Skeletal muscle tissue (tissue), 3 donors: ENCODE measurements at regions not wholly inside any gene's neighbourhood (a gene's known extent, or its start where the extent isn't known, plus 50 kb on each side); places are given as distances from the start of the nearest gene placed in this dataset.
"Not testable (repeated sequence)": the region's sequence is repeated elsewhere in the genome, so short reads cannot be mapped to it uniquely, and the experiment has no call there.

Source experiments
- H3K27ac ChIP-seq: one replicate; pipeline ENCODE4 v1.7.0; 2013; ENCODE audit warnings: mild to moderate bottlenecking, low read depth, low read length, inconsistent platforms
- H3K27me3 ChIP-seq, 3 donors: one replicate each; pipeline ENCODE4 v1.7.0; 2013; ENCODE audit warnings: low read length in 3 of 3; ENCODE audit not compliant: control insufficient read depth in 3 of 3, insufficient read depth in 3 of 3
- H3K36me3 ChIP-seq, 3 donors: one replicate each; pipeline ENCODE4 v1.7.0; 2013; ENCODE audit warnings: low read length in 3 of 3; ENCODE audit not compliant: control insufficient read depth in 3 of 3, insufficient read depth in 3 of 3
- H3K4me1 ChIP-seq, 3 donors: one replicate each; pipeline ENCODE4 v1.7.0; 2013; ENCODE audit warnings: low read length in 3 of 3, mild to moderate bottlenecking in 3 of 3; ENCODE audit not compliant: control insufficient read depth in 3 of 3, insufficient read depth in 3 of 3
- H3K4me3 ChIP-seq, 3 donors: one replicate each; pipeline ENCODE4 v1.7.0; 2013; ENCODE audit warnings: low read length in 3 of 3
- H3K9ac ChIP-seq, 3 donors: one replicate each; pipeline ENCODE4 v1.7.0; 2013; ENCODE audit warnings: low read length in 3 of 3, mild to moderate bottlenecking in 3 of 3, moderate library complexity in 2 of 3, low read depth in 1 of 3
- H3K9me3 ChIP-seq, 3 donors: one replicate each; pipeline ENCODE4 v1.7.0; 2013; ENCODE audit warnings: low read length in 3 of 3; ENCODE audit not compliant: control insufficient read depth in 3 of 3
- donor health status: Osteomylitis.

DNA sequence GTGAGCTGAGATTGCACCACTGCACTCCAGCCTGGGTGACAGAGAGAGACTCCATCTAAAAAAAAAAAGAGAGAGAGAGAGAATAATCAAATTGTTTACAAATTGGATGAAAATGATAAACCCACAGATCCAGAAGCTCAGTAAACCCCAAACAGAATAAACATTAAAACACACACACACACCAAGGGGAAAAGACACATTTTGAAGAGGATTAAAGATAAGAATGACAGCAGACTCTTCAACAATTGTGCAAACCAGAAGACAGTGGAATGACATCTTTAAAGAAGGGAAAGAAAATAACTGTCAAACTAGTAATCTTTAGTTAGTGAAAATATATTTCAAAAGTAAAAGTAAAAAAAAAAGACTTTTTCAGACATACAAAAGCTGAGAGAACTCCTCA is 64.4 kb upstream of the RPL38 start:
- H3K4me3 ChIP-seq: no peak overlapping the region
- no peak overlapping the region for H3K9ac ChIP-seq
- no peak overlapping the region for H3K27ac ChIP-seq
- no peaks in the 10 kb centered on the region for H3K4me1 ChIP-seq
- peaks cover 0 to 5% (median 2%) of the 10 kb centered on the region in 3 donors for H3K9me3 ChIP-seq
- no peaks in the 10 kb centered on the region for H3K36me3 ChIP-seq
- H3K27me3 ChIP-seq: peaks cover 2 to 22% (median 5%) of the 10 kb centered on the region in 3 donors

DNA sequence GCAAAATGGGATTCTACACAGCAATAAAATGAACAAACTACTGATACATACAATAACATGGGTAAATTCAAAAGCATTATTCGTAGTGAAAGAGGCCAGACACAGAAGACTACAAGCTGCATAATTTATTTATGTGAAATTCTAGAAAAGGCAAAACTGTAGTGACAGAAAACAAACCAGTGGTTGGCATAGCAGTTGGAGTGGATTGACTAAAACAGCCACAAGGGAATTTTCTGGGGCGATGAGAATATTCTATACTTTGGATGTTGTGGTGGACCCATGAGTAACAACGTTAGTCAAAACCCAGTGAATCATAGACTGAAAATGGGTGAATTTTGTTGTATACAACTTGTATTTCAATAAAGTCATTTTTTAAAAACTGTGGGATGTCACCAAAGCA is 63.2 kb upstream of the RPL38 start:
- Histone ChIP-seq H3K27me3 (peaks cover 0 to 20% (median 5%) of the 10 kb centered on the region in 3 donors), H3K9me3 (peaks cover 0 to 5% (median 2%) of the 10 kb centered on the region in 3 donors), H3K36me3 (no peaks in the 10 kb centered on the region)

DNA sequence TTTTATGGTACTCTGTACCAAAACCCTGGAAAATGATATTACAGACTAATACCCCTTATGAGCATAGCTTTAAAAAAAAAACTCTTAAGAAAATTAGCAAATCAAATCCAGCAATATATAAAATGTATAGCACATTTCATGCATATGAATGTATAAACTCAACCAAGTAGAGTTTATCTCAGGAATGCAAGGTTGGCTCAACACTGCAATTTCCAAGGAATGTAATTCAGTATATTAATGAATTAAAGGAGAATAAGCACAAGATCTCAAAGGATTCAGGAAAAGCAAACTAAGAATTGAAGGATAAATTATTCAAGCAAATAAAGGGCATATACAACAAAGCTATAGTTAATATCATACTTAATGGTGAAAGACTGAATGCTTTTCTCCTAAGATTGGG is 61.9 kb upstream of the RPL38 start:
- no peak overlapping the region for H3K4me3 ChIP-seq
- peaks cover 0 to 5% (median 2%) of the 10 kb centered on the region in 3 donors for H3K9me3 ChIP-seq
- no peaks in the 10 kb centered on the region for H3K36me3 ChIP-seq
- H3K27me3 ChIP-seq: peaks cover 6 to 23% (median 10%) of the 10 kb centered on the region in 3 donors
- H3K4me1 ChIP-seq: no peaks in the 10 kb centered on the region
- H3K27ac ChIP-seq: no peak overlapping the region
- no peak overlapping the region for H3K9ac ChIP-seq

More for the DNA sequence above, 63.2 kb upstream of the RPL38 start:
- Histone ChIP-seq H3K9ac (no peak overlapping the region), H3K4me1 (no peaks in the 10 kb centered on the region), H3K4me3 (no peak overlapping the region), H3K27ac (no peak overlapping the region)

DNA sequence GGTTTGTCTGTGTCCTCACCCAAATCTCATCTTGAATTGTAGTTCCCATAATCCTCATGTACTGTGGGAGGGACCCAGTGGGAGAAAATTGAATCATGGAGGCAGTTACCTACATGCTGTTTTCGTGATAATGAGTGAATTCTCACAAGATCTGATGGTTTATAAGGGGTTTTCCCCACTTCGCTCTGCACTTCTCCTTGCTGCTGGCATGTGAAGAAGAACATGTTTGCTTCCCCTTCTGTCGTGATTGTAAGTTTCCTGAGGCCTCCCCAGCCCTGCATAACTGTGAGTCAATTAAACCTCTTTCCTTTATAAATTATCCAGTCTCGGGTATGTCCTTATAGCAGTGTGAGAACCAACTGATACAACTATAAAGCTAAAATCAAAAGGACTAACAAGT is 60.2 kb upstream of the RPL38 start:
- H3K27ac ChIP-seq, H3K4me3 ChIP-seq, H3K9me3 ChIP-seq, H3K9ac ChIP-seq, H3K36me3 ChIP-seq, H3K4me1 ChIP-seq: not testable (repeated sequence)
- H3K27me3 ChIP-seq: peaks cover 6 to 20% (median 18%) of the 10 kb centered on the region in 3 donors

DNA sequence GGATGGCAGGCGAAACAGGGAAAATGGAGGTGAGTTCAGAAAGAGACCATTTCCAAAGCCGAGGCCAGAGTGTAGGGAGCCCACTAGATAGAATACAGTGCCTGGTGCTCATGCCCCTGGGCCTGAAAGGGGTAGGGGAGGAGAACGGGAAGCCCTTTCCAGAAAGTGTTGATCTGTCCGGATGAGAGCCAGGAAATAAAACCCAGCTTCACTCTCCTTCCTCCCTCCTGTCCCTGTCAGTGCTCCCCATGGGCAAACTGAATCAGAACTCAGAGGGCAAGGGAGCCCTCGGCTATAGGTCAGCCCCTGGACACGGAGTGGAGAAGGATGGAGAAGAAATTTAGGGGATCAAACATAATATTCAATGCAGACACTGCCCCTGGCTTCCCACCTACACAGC is 57.7 kb upstream of the RPL38 start:
- Histone ChIP-seq H3K9ac (no peak overlapping the region), H3K27me3 (peaks cover 6 to 31% (median 21%) of the 10 kb centered on the region in 3 donors), H3K36me3 (no peaks in the 10 kb centered on the region), H3K27ac (no peak overlapping the region), H3K9me3 (peaks cover 0 to 5% (median 2%) of the 10 kb centered on the region in 3 donors), H3K4me3 (no peak overlapping the region), H3K4me1 (no peaks in the 10 kb centered on the region)

DNA sequence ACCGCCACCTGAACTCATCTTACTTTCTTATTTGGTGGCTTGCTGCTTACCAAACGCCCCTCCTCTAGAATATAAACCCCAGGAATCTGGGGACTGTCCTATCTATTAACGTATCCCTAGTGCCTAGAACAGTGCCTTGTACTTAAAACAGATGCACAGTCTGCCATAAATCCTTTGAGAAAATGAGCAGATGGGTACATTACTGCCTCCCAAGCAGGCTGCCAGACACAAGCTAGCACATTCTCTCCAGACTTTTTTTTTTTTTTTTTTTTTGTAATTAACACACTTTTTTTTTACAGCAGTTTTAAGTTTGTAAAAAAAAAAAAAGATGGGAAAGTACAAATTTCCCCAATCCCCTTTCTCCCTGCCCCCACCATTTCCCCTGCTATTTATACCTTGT is 57.3 kb upstream of the RPL38 start:
- H3K4me1 ChIP-seq: no peaks in the 10 kb centered on the region
- no peak overlapping the region for H3K27ac ChIP-seq
- H3K4me3 ChIP-seq: no peak overlapping the region
- H3K27me3 ChIP-seq: peaks cover 6 to 34% (median 21%) of the 10 kb centered on the region in 3 donors
- no peak overlapping the region for H3K9ac ChIP-seq
- no peaks in the 10 kb centered on the region for H3K36me3 ChIP-seq
- H3K9me3 ChIP-seq: peaks cover 0 to 5% (median 2%) of the 10 kb centered on the region in 3 donors

DNA sequence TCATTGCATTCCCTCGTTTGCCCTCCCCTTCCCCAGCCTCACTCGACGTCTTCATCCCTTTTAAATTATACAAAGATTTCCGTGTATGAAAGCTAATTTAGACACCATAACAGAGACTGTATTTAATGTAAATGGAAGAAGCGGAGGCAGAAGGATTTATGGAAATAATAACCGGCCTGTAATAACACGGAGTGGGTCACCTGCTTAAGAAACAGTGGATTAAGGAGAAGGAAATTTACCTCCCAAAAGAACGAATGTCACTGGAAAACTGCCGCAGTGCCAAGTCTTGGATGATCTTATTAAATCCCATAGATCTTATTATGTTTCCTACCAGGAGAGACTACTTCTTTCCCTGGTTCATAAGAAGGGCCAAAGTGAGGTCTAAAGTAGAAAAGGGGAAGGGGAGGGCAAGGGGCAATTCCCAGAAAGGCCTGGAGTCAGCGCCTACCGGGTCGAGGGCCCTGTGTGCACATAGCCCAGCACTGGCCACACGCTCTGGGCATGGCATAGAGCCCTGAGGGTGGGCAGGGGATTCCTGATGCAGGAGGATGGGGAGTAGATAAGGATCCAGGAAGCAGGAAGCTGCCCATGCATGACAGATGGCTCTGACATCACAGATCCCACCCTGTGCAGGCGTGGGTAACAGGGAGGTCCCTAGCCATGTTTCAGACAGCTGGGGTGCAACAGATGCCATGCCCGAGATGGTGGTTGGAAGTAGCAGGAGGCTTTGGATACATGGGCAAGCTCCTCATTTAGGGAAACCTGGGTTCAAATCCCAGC is 56.2 kb upstream of the RPL38 start:
- Histone ChIP-seq H3K27ac (no peak overlapping the region), H3K9ac (no peak overlapping the region), H3K36me3 (no peaks in the 10 kb centered on the region), H3K4me1 (no peaks in the 10 kb centered on the region), H3K9me3 (peaks cover 0 to 5% (median 2%) of the 10 kb centered on the region in 3 donors), H3K4me3 (no peak overlapping the region), H3K27me3 (peaks cover 6 to 41% (median 21%) of the 10 kb centered on the region in 3 donors)

DNA sequence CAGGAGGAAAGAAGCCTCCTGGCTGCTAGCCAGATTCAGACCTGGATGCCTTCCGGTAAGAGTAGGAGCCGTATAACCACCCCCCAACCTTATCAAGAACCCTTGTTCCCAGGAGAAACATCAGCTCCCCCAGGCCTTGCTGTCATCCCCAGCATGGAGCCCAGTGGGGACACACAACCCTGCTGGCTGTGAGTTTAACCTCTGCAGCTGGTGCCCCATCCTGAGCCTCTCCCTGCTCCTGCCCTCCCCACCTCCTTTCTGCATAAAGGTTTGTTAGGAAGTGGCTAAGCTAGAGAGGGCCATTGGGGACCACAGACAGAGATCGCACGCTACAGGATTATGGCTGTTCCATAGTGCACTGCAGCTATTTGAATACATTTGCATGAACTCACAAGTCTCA is 55.5 kb upstream of the RPL38 start:
- Histone ChIP-seq H3K27me3 (peaks cover 6 to 47% (median 26%) of the 10 kb centered on the region in 3 donors), H3K4me1 (no peaks in the 10 kb centered on the region), H3K36me3 (no peaks in the 10 kb centered on the region), H3K9ac (no peak overlapping the region), H3K27ac (no peak overlapping the region), H3K9me3 (peaks cover 0 to 5% (median 2%) of the 10 kb centered on the region in 3 donors), H3K4me3 (no peak overlapping the region)

DNA sequence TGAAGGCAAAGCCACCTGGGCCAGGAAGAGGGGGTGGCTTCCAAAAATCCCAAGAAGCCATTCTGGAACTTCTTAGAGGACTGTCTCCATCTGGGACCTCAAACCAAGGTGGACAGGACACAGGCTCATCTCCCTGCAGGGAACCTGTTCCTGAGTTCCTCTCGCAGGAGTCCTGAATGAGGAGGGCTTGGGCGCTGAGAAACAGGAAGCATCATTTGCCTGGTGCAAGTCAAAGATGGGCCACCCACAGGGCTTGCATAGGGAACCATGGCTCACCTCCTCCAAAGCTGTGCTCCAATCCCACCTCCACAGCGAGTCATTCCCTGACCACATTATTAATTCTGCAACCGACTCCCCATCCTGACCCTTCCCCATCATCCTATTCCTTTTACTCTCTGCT is 55.0 kb upstream of the RPL38 start:
- no peak overlapping the region for H3K4me3 ChIP-seq
- no peaks in the 10 kb centered on the region for H3K36me3 ChIP-seq
- H3K9me3 ChIP-seq: peaks cover 0 to 5% (median 2%) of the 10 kb centered on the region in 3 donors
- no peaks in the 10 kb centered on the region for H3K4me1 ChIP-seq
- H3K27me3 ChIP-seq: peaks cover 8 to 50% (median 27%) of the 10 kb centered on the region in 3 donors
- no peak overlapping the region for H3K27ac ChIP-seq
- no peak overlapping the region for H3K9ac ChIP-seq

DNA sequence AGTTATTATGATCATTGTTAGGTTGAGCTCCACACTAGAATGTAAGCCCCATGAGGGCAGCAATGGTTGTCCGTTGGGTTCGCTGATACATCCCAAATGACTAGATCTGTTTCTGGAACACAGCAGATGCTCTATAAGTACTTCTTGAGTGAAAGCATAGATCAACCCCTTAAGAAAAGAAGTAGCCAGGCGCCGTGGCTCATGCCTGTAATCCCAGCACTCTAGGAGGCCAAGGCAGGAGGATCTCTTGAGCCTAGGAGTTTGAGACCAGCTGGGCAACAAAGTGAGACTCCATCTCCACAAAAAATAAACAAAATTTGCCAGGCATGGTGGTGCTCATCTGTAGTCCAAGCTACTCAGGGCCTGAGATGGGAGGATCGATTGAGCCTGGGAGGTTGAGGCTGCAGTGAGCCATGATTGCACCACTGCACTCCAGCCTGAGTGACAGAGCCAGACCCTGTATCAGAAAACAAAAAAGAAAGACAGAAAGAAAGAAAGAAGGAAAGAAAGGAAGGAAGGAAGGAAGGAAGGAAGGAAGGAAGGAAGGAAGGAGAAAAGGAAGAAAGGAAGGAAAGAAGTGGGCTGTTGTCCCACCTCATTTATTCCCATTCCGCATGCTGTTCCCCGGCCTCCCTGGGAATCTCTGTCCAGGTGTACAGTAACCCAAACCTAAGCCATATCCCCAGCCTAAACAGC is 54.4 kb upstream of the RPL38 start:
- Histone ChIP-seq H3K4me1 (no peaks in the 10 kb centered on the region), H3K9me3 (no peaks in the 10 kb centered on the region), H3K4me3 (no peak overlapping the region), H3K9ac (no peak overlapping the region), H3K27ac (no peak overlapping the region), H3K27me3 (peaks cover 9 to 56% (median 27%) of the 10 kb centered on the region in 3 donors), H3K36me3 (no peaks in the 10 kb centered on the region)
